GM06990 (cell line): ENCODE measurements at regions not wholly inside any gene's neighbourhood (a gene's known extent, or its start where the extent isn't known, plus 50 kb on each side); places are given as distances from the start of the nearest gene placed in this dataset.

Experiments used
- DNase-seq: peaks from one replicate; pipeline ENCODE4 v3.0.0-alpha.2; 2011; ENCODE audit not compliant: insufficient read length; ENCODE audit errors: extremely low read depth
- H3K27me3 ChIP-seq: replicated peaks from 2 replicates; pipeline ENCODE4 v1.6.0; 2011; ENCODE audit warnings: low read length; ENCODE audit not compliant: control insufficient read depth, insufficient read depth
- H3K36me3 ChIP-seq: 2 replicates; pipeline ENCODE4 v1.5.1; 2011; ENCODE audit warnings: low read length; ENCODE audit not compliant: control insufficient read depth, insufficient read depth
- H3K4me3 ChIP-seq: replicated peaks from 2 replicates; pipeline ENCODE4 v1.5.1; 2011; ENCODE audit warnings: low read depth, mild to moderate bottlenecking, control low read depth, low read length
- TF ChIP-seq, protein P1 (sequence below): IDR thresholded peaks from 2 replicates; pipeline ENCODE4 v1.5.1; 2011; ENCODE audit warnings: low read length, control low read depth, mild to moderate bottlenecking, inconsistent platforms; ENCODE audit not compliant: insufficient read depth, poor library complexity, severe bottlenecking

- Histone ChIP-seq H3K36me3 (no peaks in the 10 kb centered on the region), H3K4me3 (no peak overlapping the region), H3K27me3 (no peaks in the 10 kb centered on the region)
- TF ChIP-seq, protein P1, sequence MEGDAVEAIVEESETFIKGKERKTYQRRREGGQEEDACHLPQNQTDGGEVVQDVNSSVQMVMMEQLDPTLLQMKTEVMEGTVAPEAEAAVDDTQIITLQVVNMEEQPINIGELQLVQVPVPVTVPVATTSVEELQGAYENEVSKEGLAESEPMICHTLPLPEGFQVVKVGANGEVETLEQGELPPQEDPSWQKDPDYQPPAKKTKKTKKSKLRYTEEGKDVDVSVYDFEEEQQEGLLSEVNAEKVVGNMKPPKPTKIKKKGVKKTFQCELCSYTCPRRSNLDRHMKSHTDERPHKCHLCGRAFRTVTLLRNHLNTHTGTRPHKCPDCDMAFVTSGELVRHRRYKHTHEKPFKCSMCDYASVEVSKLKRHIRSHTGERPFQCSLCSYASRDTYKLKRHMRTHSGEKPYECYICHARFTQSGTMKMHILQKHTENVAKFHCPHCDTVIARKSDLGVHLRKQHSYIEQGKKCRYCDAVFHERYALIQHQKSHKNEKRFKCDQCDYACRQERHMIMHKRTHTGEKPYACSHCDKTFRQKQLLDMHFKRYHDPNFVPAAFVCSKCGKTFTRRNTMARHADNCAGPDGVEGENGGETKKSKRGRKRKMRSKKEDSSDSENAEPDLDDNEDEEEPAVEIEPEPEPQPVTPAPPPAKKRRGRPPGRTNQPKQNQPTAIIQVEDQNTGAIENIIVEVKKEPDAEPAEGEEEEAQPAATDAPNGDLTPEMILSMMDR = no peak
- DNase-seq = no peak
Observed at GRCh38 chr3:148089171-148089570, 608.5 kb upstream of the AGTR1 start.

DNA sequence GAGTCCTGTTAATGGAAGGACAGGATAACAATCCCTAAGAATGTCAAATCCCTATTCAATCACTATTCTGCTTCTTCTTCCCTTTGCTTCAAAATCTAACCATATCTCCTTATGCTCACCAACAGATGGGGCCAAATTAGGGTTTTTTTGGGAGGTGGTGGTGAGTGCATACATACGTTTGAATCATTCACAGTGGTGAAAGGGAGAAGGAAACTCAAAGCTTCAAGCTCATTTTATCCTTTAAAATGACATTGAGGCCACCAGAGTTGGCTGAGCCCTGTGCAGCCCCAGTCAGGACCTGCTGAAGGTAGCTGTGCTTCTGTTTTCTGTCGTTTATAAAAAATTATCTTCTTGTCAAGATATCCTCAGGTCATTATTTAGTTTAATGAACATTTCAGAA lies 607.5 kb upstream of the AGTR1 start:
- TF ChIP-seq, protein P1 = no peak
- H3K36me3 ChIP-seq = no peaks in the 10 kb centered on the region
- no peaks in the 10 kb centered on the region for H3K27me3 ChIP-seq
- DNase-seq = no peak
- H3K4me3 ChIP-seq = no peak overlapping the region

DNA sequence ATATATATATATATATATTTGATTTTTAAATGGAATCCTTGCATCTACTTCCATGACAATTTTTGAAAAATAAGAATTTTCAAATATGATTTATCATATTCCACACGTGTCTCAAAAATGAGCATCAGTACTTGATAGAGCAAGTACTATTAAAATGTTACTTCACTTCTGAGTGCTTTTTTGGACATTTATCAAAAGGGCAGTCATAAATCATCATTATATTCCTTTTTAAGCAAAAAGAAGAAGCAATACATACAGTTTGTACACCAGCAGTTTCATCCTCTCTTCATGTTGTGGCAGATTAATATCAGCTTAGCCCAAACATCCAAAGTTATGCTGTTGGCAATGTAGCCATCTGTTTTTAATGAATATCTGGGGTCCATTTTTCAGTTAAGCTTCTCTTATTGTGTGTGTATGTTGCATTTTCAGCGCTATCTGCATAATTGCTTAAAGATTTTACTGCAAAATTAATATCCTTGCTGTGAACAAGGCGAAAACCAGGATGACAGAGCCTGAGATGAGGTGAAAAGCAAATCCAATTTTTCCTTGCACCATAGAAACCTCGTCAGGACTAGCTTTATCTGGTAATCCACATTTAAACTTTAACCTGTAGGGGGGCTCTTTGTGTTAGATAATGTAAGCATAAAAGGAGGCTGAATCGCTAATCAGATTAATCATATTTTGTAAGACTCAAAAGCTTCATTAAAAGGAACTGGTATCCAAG lies 604.9 kb upstream of the AGTR1 start:
- Histone ChIP-seq H3K36me3 (no peaks in the 10 kb centered on the region), H3K4me3 (no peak overlapping the region), H3K27me3 (no peaks in the 10 kb centered on the region)
- TF ChIP-seq, protein P1 = no peak
- no peak for DNase-seq

DNA sequence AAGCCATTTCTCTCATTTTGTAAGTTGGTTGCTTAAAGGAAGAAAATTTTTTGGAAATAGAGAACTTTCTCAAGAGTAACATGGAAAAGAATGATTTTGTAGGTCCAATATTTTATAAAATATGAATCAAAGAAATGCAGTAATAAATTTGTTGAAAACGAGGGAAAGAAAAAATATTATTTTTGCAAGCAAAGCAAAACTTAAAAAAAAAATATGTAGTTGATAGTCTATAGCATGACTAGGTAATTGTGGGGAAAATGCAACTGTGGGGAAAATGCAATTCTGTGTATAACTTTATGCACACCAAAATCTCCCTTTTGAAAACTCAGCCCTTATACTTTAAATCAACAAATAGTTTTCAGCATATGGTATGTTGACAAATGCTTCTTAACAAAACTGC lies 604.0 kb upstream of the AGTR1 start:
- TF ChIP-seq, protein P1 = no peak
- Histone ChIP-seq H3K36me3 (no peaks in the 10 kb centered on the region), H3K4me3 (no peak overlapping the region), H3K27me3 (no peaks in the 10 kb centered on the region)
- DNase-seq = no peak

- H3K36me3 ChIP-seq = no peaks in the 10 kb centered on the region
- TF ChIP-seq, protein P1 = no peak
- H3K27me3 ChIP-seq = no peaks in the 10 kb centered on the region
- no peak for DNase-seq
- no peak overlapping the region for H3K4me3 ChIP-seq
Observed at GRCh38 chr3:148095962-148096361, 601.7 kb upstream of the AGTR1 start.

GRCh38 chr3:148100476-148100875 lies 597.2 kb upstream of the AGTR1 start:
- Histone ChIP-seq H3K27me3 (no peaks in the 10 kb centered on the region), H3K4me3 (no peak overlapping the region), H3K36me3 (no peaks in the 10 kb centered on the region)
- TF ChIP-seq, protein P1 = no peak
- no peak for DNase-seq
